HepG2 (cell line): ENCODE measurements at regions not wholly inside any gene's neighbourhood (a gene's known extent, or its start where the extent isn't known, plus 50 kb on each side); places are given as distances from the start of the nearest gene placed in this dataset.

ENCODE experiments used
- ATAC-seq: fragments of 200-7000 bp; cut with Tn5 transposase; 3 replicates; pipeline ENCODE4 v1.9.1; 2020; ENCODE audit warnings: mild to moderate bottlenecking, moderate library complexity
- BruUV-seq: library from RNA; stranded (reverse); fragments of 400-500 nt; replicated peaks from 2 replicates; lab custom pipeline; 2021; lab: Mats Ljungman, UMichigan
- CTCF ChIA-PET: fragments of 300-600 bp; formaldehyde crosslinking; extraction: SDS; loops from one replicate; lab custom pipeline; 2021; ENCODE audit warnings: low total read pairs, inconsistent platforms, low intra/inter-chr PET ratio; lab: Yijun Ruan, JAX
- POLR2A ChIA-PET: fragments of 350-600 bp; sonication (Branson Sonifier 250); formaldehyde crosslinking; loops from one replicate; lab custom pipeline; 2020; ENCODE audit warnings: antibody characterized with exemption, inconsistent platforms; lab: Yijun Ruan, JAX
- DNase-seq: peaks from one replicate; pipeline ENCODE4 v3.0.0-alpha.2; 2015; ENCODE audit warnings: low spot score
- FAIRE-seq: peaks from 3 replicates; lab custom pipeline; 2011; peaks lifted over from hg19 to GRCh38; lab: Jason Lieb, UNC
- H2AFZ ChIP-seq: one replicate; pipeline ENCODE4 v1.6.1; 2011; ENCODE audit warnings: low read length, inconsistent platforms
- H3K27ac ChIP-seq: fragments of 300-600 bp; 3 replicates; pipeline ENCODE4 v1.8.0; 2011; ENCODE audit warnings: mixed run types, mild to moderate bottlenecking, mixed read lengths, low read length, inconsistent platforms; ENCODE audit not compliant: insufficient read depth; ENCODE audit errors: extremely low read length
- H3K27me3 ChIP-seq, 2 experiments: fragments of 200-600 bp in 1 of 2; 2 replicates in 1 of 2; 3 replicates in 1 of 2; pipeline versions ENCODE4 v1.6.0 to v1.8.0; 2011; ENCODE audit warnings: low read length in 2 of 2, mild to moderate bottlenecking in 2 of 2, moderate library complexity in 2 of 2, inconsistent platforms in 1 of 2; ENCODE audit not compliant: insufficient read depth in 2 of 2, control insufficient read depth in 1 of 2
- H3K36me3 ChIP-seq, 2 experiments: fragments of 200-600 bp in 1 of 2; replicated peaks in 1 of 2; 2 replicates in 1 of 2; 3 replicates in 1 of 2; pipeline versions ENCODE4 v1.5.1 to v1.8.0; 2011; ENCODE audit warnings: low read length in 2 of 2, inconsistent platforms in 1 of 2; ENCODE audit not compliant: insufficient read depth in 2 of 2, control insufficient read depth in 1 of 2
- H3K4me1 ChIP-seq: 2 replicates; pipeline ENCODE4 v1.5.1; 2012; ENCODE audit warnings: low read length, inconsistent platforms; ENCODE audit not compliant: insufficient read depth
- H3K4me2 ChIP-seq: 2 replicates; pipeline ENCODE4 v1.6.0; 2011; ENCODE audit warnings: low read depth, low read length, inconsistent platforms
- H3K4me3 ChIP-seq, 3 experiments: fragments of 200-600 bp in 1 of 3; sonication (generic), shearing (Covaris generic) in 1 of 3; replicated peaks in 1 of 3; 2 replicates each; pipeline ENCODE4 v1.5.1; 2011 to 2016; ENCODE audit warnings: low read length in 3 of 3, inconsistent platforms in 2 of 3, low read depth in 2 of 3, mild to moderate bottlenecking in 2 of 3, control low read depth in 1 of 3, mixed read lengths in 1 of 3; ENCODE audit not compliant: insufficient read depth in 1 of 3
- H3K79me2 ChIP-seq: one replicate; pipeline ENCODE4 v1.6.1; 2011; ENCODE audit warnings: low read length, inconsistent platforms; ENCODE audit not compliant: insufficient read depth
- H3K9ac ChIP-seq: 2 replicates; pipeline ENCODE4 v1.6.0; 2011; ENCODE audit warnings: mild to moderate bottlenecking, low read depth, low read length, inconsistent platforms; ENCODE audit not compliant: insufficient read depth
- H3K9me3 ChIP-seq: 2 replicates; pipeline ENCODE4 v1.5.1; 2012; ENCODE audit warnings: mild to moderate bottlenecking, low read length
- H4K20me1 ChIP-seq: 2 replicates; pipeline ENCODE4 v1.6.0; 2011; ENCODE audit warnings: inconsistent platforms, mild to moderate bottlenecking, low read length, moderate library complexity; ENCODE audit not compliant: insufficient read depth
- GPN1 ChIP-seq: sonication (generic); formaldehyde crosslinking; IDR thresholded peaks from 2 replicates; pipeline ENCODE4 v1.5.1; 2020; ENCODE audit warnings: missing genetic modification reagents, borderline replicate concordance
- PRMT3 ChIP-seq: sonication (generic); formaldehyde crosslinking; IDR thresholded peaks from 2 replicates; pipeline ENCODE4 v1.8.1; 2022; ENCODE audit warnings: low read depth, mild to moderate bottlenecking, moderate library complexity, missing genetic modification reagents, borderline replicate concordance
- SMC3 ChIP-seq: IDR thresholded peaks from 2 replicates; pipeline ENCODE4 v1.6.1; 2011; ENCODE audit warnings: low read length, improper control_type of control experiment
- TP53 ChIP-seq: sonication (generic); formaldehyde crosslinking; conservative IDR thresholded peaks from 2 replicates; pipeline ENCODE4 v1.4.0; 2020; ENCODE audit warnings: missing genetic modification reagents
- ZFP82 ChIP-seq: sonication (generic); formaldehyde crosslinking; IDR thresholded peaks from 2 replicates; pipeline ENCODE4 v1.5.1; 2020; ENCODE audit warnings: mild to moderate bottlenecking, missing genetic modification reagents, borderline replicate concordance
- ZNF232 ChIP-seq: sonication (generic); formaldehyde crosslinking; IDR thresholded peaks from 2 replicates; pipeline ENCODE4 v1.4.0; 2020; ENCODE audit warnings: missing genetic modification reagents, borderline replicate concordance
- ZNF430 ChIP-seq: sonication (generic); formaldehyde crosslinking; IDR thresholded peaks from 2 replicates; pipeline ENCODE4 v1.9.0; 2021; ENCODE audit warnings: mild to moderate bottlenecking, missing genetic modification reagents
- WGBS: methylation state at CpG from one replicate; pipeline ENCODE4 v1.1.6; 2017; ENCODE audit warnings: low lambda C conversion rate; 5-methylcytosine and 5-hydroxymethylcytosine counted together
- in situ Hi-C: cut with HindIII; loops from 2 replicates; pipeline ENCODE4 v1.10.0; 2017; ENCODE audit warnings: low pct_unique_long_range_greater_than_20kb; ENCODE audit not compliant: extremely low pct_ligation_motif_present
- intact Hi-C: fragments of 100-400 bp; cut with micrococcal nuclease; formaldehyde crosslinking; loops from one replicate; pipeline ENCODE4 v1.10.0; 2022; ENCODE audit not compliant: unreplicated experiment
- TF ChIP-seq, protein P1 (sequence below): sonication (generic); formaldehyde crosslinking; IDR thresholded peaks from 2 replicates; pipeline ENCODE4 v1.4.0; 2020; ENCODE audit warnings: low read depth, mild to moderate bottlenecking, missing genetic modification reagents

DNA sequence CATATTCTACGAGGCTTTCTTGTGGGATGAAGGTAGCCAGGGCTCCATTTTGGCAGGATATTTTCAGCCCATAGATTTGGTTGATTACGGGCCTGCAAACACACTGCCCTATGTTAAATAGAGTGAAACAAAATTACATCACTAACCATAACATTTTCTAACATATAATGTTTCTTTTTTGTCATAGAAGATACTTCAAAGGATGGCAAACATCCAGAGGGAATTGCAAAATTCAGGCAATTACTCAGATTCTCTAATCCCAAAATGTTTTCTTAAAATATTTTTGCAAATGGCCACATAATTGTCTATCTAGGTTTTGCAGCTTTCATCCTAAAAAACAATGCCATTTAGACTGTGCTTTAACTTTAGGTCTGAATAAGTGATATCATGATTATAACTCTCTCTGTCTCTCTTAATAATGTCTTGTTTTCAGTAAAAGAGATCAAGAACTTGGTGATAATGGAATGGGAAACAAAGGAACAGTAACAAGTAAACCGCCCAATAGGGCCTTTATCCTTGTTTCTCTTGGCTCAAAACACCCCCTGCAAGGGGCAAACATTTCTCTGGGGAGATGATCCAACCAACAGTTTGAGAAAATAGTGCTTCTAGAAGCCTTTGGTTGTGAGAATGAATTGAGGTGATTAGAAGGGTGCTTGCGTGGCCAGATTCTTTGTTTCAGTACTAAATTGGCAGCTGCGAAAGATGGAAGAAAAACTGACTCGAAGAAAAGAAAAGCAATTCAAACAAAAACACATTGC is 54.4 kb upstream of the BTG1 start:
- Histone ChIP-seq H2AFZ (no peak overlapping the region), H3K9me3 (no peaks in the 10 kb centered on the region), H3K9ac (no peak overlapping the region), H4K20me1 (no peaks in the 10 kb centered on the region), H3K27me3 (no peaks in the 10 kb centered on the region), H3K79me2 (no peaks in the 10 kb centered on the region), H3K4me2 (no peak overlapping the region), H3K36me3 (no peaks in the 10 kb centered on the region), H3K4me1 (no peaks in the 10 kb centered on the region), H3K27ac (no peak overlapping the region), H3K4me3 (no peak overlapping the region)
- no TSS peak for BruUV-seq
- whole genome bisulfite sequencing: 12% methylated on average over 6 of the region's 6 CpGs
- in situ Hi-C loops (no loop called here), intact Hi-C loops (no loop called here)
- ATAC-seq (no peak), DNase-seq (no peak), FAIRE-seq (no peak)
- ChIA-PET CTCF (no interaction called here), POLR2A (no interaction called here)
- TF ChIP-seq ZFP82 (no peak), ZNF232 (CRISPR knock-in tag) (no peak), GPN1 (CRISPR knock-in tag) (no peak), TP53 (CRISPR knock-in tag) (no peak), SMC3 (no peak), PRMT3 (CRISPR knock-in tag) (no peak), ZNF430 (CRISPR knock-in tag) (no peak)
- TF ChIP-seq, protein P1, sequence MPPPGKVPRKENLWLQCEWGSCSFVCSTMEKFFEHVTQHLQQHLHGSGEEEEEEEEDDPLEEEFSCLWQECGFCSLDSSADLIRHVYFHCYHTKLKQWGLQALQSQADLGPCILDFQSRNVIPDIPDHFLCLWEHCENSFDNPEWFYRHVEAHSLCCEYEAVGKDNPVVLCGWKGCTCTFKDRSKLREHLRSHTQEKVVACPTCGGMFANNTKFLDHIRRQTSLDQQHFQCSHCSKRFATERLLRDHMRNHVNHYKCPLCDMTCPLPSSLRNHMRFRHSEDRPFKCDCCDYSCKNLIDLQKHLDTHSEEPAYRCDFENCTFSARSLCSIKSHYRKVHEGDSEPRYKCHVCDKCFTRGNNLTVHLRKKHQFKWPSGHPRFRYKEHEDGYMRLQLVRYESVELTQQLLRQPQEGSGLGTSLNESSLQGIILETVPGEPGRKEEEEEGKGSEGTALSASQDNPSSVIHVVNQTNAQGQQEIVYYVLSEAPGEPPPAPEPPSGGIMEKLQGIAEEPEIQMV (CRISPR knock-in tag): no peak
